ENCODE measurements at regions not wholly inside any gene's neighbourhood (a gene's known extent, or its start where the extent isn't known, plus 50 kb on each side); places are given as distances from the start of the nearest gene placed in this dataset.

- no peak for DNase-seq
These were observed 79.7 kb upstream of the SNRK start for GRCh38 chr3:43206632-43207031.

- DNase-seq = no peak
These were observed 80.2 kb upstream of the SNRK start for GRCh38 chr3:43206105-43206504.

DNA sequence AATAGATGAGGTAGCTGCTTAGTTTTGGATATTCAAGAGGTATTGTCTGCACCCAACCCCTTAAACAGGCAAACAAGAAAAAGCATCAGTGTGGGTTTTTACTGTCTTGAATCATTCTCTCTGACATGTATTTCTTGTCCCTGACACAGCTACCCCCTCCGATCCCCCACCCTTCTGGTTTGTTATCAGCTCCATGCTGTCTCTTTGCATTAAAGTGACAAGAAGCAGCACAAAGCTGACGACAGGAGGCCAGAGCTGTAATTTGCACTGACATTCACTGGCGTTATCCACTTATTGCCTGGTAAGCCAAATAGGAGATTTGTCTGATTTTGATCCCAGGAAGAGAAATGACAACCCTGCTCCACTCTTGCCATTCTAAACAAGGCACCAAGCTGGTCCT lies 83.3 kb upstream of the SNRK start:
- DNase-seq = no peak

GRCh38 chr3:43201581-43201980 lies 84.8 kb upstream of the SNRK start:
- no peak for DNase-seq

DNA sequence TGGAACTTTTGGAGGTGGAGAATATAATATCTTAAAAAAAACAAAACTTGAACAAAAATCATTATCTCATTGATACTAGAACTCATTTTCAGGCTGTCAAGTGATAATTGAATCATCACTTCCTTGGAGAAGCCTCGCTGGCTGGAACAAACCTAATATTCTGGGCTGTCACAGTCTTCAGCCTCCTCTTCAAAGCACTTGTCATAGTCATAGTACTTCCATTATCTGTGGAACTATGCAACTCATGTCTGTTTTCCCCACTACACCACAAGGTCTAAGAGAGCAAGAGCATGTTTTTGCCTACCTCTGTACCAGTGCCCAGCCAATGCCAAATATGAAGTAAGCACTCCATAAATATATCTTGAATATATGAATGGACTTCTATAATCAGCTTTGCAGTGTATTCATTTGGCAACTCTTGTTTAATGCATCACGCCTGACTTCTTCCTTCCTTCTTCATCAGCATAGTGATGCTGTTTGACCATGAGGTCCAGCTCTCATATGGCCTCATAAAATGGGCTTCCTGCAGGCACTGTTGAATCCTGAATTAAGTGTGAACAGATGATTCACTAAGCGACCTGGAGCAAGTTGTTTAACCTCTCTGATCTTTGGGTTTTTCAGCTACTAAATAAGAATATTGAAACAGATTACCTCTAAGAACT lies 86.6 kb upstream of the SNRK start:
- DNase-seq = no peak

- DNase-seq = no peak
These were observed 87.3 kb upstream of the SNRK start for GRCh38 chr3:43198791-43199644.

DNA sequence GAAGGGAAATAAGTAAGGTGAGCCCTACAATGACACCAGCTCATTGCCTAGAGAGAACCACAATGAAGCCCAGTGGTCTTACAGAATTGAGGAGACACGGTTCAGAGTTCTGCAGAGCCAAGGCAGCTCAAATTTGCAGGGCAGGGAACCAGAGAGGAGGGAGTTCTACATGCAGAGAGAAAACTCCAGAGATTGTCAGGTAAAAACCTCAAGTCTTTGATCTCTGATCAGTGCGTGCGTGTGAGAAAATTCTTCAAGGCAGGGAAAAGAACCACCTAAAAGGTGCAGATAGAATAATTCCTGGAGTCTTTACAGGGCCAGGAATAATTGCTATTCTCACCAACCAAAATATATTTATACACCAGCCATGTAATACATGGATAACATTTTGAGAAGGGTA lies 88.0 kb upstream of the SNRK start:
- DNase-seq = no peak

- DNase-seq = no peak
These were observed 89.2 kb upstream of the SNRK start for GRCh38 chr3:43197181-43197580.

- DNase-seq = no peak
These were observed 89.6 kb upstream of the SNRK start for GRCh38 chr3:43196721-43197120.

GRCh38 chr3:43195115-43195498 lies 89.2 kb upstream of the POMGNT2 start:
- DNase-seq = no peak

DNA sequence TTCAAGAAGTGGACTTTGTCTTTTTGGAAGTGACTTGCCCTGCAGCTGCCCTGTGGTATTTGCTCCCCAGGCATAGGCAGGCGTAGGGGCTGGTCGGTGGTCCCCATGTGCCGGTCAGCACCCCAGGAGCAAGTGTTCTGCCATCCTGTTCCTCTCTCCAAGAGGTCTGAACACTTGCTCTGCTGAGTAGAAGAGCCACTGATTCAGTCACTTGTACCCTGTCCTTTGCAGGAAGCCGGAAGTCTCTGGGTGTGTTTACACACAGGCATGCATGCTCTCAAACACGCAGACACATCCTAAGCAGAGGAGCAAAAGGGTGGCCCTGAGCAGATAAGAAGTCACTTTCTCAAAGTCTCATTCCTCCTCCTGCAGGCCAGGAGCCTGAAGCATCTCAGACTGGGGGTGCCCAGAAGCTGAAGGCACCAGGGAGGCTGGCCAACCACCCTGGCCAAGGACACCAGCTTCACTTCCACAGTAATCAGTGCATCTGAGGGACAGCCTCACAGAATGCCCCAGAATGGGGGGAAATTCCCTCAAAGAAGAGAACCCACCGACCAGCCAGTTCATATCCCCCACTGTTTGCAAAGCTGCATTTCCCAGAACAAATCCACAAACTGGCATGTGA lies 88.7 kb upstream of the POMGNT2 start:
- no peak for DNase-seq

- no peak for DNase-seq
These were observed 88.2 kb upstream of the POMGNT2 start for GRCh38 chr3:43194069-43194468.

DNA sequence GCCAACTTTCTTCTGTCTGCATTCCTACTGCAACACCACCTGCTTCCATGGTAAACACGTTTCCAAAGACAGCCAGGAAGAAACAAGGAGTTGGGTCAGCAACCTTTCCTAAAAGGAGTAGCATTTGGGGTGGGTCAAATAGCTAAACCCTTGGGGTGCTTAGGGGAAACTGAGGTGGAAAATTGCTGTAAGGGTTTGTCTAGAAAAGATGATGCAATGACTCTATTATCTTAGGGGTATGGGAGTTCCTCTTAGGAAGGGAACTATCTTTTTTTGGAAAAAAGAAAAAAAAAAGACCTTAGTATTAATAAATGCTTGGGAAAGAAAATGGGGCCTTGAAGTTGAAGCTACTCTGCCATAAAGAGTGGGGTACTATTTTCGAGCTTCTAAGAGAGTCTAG lies 86.1 kb upstream of the POMGNT2 start:
- no peak for DNase-seq

GRCh38 chr3:43191116-43191515 lies 85.2 kb upstream of the POMGNT2 start:
- no peak for DNase-seq

GRCh38 chr3:43190670-43191069 lies 84.8 kb upstream of the POMGNT2 start:
- no peak for DNase-seq

DNA sequence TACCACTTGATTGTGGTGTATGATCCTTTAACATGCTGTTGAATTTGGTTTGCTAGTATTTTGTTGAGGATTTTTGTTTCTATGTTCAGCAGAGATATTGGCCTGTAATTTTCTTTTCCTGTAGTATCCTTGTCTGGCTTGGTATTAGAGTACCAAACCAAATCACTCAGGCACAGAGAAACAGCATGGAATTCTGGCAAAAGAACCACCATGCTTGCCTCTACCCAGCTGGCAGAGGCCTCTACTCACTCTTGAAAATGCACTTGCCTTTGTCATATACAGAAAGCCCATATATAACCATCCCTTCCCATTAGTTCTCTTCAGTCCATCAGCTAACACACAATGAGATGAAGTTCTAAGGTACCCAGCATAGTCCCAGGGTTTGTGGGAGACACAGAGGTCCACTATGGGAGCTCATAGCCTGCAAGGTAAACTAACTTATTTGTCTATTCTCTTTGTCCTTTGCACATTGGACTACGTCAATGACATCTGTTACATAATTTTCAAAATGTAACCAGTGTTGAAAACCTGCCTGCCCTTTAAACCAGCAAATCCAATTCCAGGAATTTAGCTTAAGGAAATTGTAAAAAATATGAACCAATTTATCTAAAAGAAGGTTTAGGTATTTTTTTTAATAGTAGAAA lies 82.1 kb upstream of the POMGNT2 start:
- DNase-seq = no peak

DNA sequence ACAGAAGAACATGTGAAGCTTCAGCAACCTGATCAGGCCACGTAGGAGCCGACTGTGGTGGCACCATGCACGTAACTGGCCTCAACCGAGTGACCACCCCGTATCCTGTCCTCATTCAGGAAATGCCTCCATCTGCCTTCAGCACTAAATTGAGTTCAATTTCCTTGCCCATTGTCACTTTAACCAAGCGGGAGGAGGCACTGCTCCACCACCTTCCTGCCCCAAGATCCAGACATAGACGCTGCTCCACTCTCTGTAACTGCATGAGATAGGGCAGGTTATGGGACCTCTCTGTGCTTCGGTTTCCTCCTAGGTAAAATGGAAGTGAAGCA lies 80.1 kb upstream of the POMGNT2 start:
- DNase-seq = no peak

DNA sequence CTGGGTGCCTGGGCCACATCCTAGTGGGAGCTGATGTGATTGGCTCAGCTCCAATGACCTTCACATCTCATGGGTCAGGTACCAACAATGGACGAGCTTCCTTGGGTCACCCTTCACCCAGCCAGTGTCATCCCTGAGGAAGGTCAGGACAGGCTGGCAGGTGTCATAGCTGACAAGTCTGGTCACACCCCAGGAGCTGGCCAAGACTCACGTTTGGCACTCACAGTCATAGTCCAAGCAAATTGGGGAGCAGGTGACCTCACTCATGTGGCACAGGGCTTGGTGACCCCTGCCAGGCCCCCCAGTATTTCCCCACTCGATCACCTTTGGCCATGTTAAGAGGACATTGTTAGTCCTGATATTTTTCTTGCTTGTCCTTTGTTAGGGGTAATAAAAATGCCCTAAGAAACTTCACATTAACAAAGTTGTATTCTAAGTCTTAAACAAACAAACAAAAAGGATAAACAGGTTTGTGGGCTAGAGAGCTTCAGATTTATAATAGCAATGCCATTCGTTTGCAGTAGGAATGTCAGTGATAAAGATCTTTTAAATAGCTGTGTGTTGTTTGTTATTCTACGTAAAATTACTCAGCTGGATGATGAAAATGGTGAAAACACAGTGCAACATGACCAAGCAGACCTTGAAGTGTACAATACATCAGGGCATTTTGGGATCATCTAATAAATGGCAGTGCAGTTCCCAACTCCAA lies 79.5 kb upstream of the POMGNT2 start:
- DNase-seq = no peak

DNA sequence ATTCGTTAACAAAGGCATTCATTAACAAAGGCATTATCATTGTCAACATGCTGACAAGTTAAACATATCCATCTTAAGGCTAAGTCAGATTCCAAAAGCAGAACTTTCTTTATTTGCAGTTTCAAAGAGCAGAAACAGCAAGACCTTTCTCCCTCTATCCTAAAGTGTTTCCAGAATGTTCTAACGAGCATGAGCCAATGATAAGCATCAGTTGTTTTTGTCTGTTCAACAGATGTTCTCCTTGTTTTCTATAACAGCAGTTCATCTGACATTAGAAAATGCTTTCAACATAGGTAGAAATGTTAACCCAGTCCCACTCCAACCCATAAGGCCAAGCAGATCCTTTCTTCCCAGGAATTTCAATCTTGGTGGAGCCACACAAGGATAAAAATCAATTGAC lies 77.6 kb upstream of the POMGNT2 start:
- DNase-seq = no peak

GRCh38 chr3:43181202-43181821 lies 75.4 kb upstream of the POMGNT2 start:
- no peak for DNase-seq

DNA sequence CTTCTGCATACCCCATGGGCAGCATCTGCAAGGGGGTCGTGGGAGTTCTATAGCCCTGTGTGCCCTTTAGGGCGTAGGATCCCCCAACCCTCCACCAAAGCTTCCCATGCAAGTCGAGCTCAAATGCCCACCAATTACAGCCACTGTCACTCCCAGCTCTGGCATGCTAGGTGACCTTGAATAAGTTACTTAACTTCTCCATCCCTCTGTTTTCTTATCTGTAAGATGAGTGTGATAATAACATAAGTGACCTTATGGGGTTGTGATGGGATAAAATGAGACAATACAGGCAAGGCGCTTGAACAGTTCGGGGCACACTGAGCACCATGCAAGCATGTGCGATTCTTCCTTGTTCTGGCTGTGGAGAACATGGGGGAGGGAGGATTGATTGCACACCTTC lies 74.8 kb upstream of the POMGNT2 start:
- DNase-seq = no peak

- DNase-seq = no peak
These were observed 74.1 kb upstream of the POMGNT2 start for GRCh38 chr3:43180027-43180426.

DNA sequence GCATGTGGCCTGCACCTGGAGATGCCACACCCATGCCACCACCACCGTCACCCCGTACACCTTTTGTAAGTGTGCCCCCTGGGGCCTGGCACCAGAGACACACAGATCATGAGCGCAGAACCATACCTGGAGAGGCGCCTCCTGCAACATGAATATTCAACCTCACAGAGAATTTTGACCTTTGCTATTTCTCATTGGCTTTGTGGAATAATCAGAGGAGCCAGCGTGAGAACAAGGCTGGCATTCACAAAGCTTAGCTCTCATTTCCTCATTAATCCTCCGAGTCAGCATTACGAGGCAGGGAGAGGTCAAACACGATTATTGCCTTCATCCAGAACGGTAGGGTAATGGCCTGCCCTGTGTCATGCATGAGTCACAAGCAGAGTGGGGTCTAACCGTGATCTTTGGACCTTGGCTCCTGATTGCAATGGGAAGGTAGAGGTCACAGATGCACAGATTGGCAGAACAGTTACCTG lies 73.0 kb upstream of the POMGNT2 start:
- DNase-seq = no peak

Data from SHP77 treated with DMSO at 0.1 percent for 48 hours (cell line).